DMS79 (cell line): ENCODE measurements at regions not wholly inside any gene's neighbourhood (a gene's known extent, or its start where the extent isn't known, plus 50 kb on each side); places are given as distances from the start of the nearest gene placed in this dataset.
"Not testable (repeated sequence)": the region's sequence is repeated elsewhere in the genome, so short reads cannot be mapped to it uniquely, and the experiment has no call there.

ENCODE experiments used
- DNase-seq: peaks from one replicate; lab custom pipeline; 2025; lab: John Stamatoyannopoulos, UW

GRCh38 chr6:71602385-71603007, 283.9 kb upstream of the RIMS1 start:
- no peak for DNase-seq

- DNase-seq = no peak
Measured at GRCh38 chr6:71603021-71603420, 283.3 kb upstream of the RIMS1 start.

GRCh38 chr6:71608646-71609045, 277.7 kb upstream of the RIMS1 start:
- DNase-seq = no peak

GRCh38 chr6:71619836-71620235, 266.5 kb upstream of the RIMS1 start:
- DNase-seq = no peak

GRCh38 chr6:71621918-71622519, 264.3 kb upstream of the RIMS1 start:
- DNase-seq = no peak

- no peak for DNase-seq
Measured at GRCh38 chr6:71642120-71642519, 244.2 kb upstream of the RIMS1 start.

- DNase-seq = no peak
Measured at GRCh38 chr6:71642793-71643192, 243.6 kb upstream of the RIMS1 start.

GRCh38 chr6:71645299-71645698, 241.1 kb upstream of the RIMS1 start:
- no peak for DNase-seq

GRCh38 chr6:71649915-71650314, 236.4 kb upstream of the RIMS1 start:
- no peak for DNase-seq

- no peak for DNase-seq
Measured at GRCh38 chr6:71651636-71652035, 234.7 kb upstream of the RIMS1 start.

- DNase-seq = no peak
Measured at GRCh38 chr6:71656121-71656520, 230.2 kb upstream of the RIMS1 start.

- DNase-seq = no peak
Measured at GRCh38 chr6:71665931-71666330, 220.4 kb upstream of the RIMS1 start.

GRCh38 chr6:71672876-71673275, 213.5 kb upstream of the RIMS1 start:
- no peak for DNase-seq

GRCh38 chr6:71675386-71675785, 211.0 kb upstream of the RIMS1 start:
- no peak for DNase-seq

- DNase-seq = no peak
Measured at GRCh38 chr6:71676298-71676697, 210.1 kb upstream of the RIMS1 start.

- no peak for DNase-seq
Measured at GRCh38 chr6:71678091-71678490, 208.3 kb upstream of the RIMS1 start.

- DNase-seq = no peak
Measured at GRCh38 chr6:71681234-71681867, 205.0 kb upstream of the RIMS1 start.

GRCh38 chr6:71686021-71686677, 200.2 kb upstream of the RIMS1 start:
- DNase-seq = not testable (repeated sequence)

GRCh38 chr6:71698702-71699101, 187.6 kb upstream of the RIMS1 start:
- DNase-seq = no peak

GRCh38 chr6:71706523-71706922, 179.8 kb upstream of the RIMS1 start:
- DNase-seq = no peak

- DNase-seq = no peak
Measured at GRCh38 chr6:71707059-71707458, 179.3 kb upstream of the RIMS1 start.

GRCh38 chr6:71720705-71721104, 165.6 kb upstream of the RIMS1 start:
- no peak for DNase-seq

- no peak for DNase-seq
Measured at GRCh38 chr6:71721642-71722041, 164.7 kb upstream of the RIMS1 start.
